HEK293T (cell line): ENCODE measurements at regions not wholly inside any gene's neighbourhood (a gene's known extent, or its start where the extent isn't known, plus 50 kb on each side); places are given as distances from the start of the nearest gene placed in this dataset.

Experiments used
- CTCF ChIA-PET: fragments of 350-600 bp; formaldehyde crosslinking; extraction: SDS; loops from one replicate; lab custom pipeline; 2021; ENCODE audit warnings: antibody characterized with exemption, inconsistent platforms; lab: Yijun Ruan, JAX
- POLR2A ChIA-PET: fragments of 350-600 bp; formaldehyde crosslinking; extraction: SDS; loops from one replicate; lab custom pipeline; 2020; ENCODE audit warnings: antibody characterized with exemption, inconsistent platforms; lab: Yijun Ruan, JAX
- DNase-seq: peaks from one replicate; pipeline ENCODE4 v3.0.0; 2012; ENCODE audit warnings: mixed read lengths; ENCODE audit errors: extremely low spot score
- ARNT ChIP-seq: fragments of 450-650 bp; IDR thresholded peaks from 2 replicates; pipeline ENCODE4 v1.6.1; 2017; ENCODE audit warnings: mild to moderate bottlenecking
- BHLHE40 ChIP-seq: fragments of 450-650 bp; IDR thresholded peaks from 2 replicates; pipeline ENCODE4 v1.6.1; 2016; ENCODE audit warnings: mild to moderate bottlenecking, moderate library complexity, borderline replicate concordance
- CTBP1 ChIP-seq: fragments of 450-650 bp; IDR thresholded peaks from 2 replicates; pipeline ENCODE4 v1.6.1; 2016; ENCODE audit warnings: borderline replicate concordance
- ELF4 ChIP-seq: fragments of 450-650 bp; IDR thresholded peaks from 2 replicates; pipeline ENCODE4 v1.6.1; 2017; ENCODE audit warnings: antibody characterized with exemption
- FOXA1 ChIP-seq: fragments of 450-650 bp; IDR thresholded peaks from 2 replicates; pipeline ENCODE4 v1.6.1; 2016; ENCODE audit warnings: mild to moderate bottlenecking
- FOXK2 ChIP-seq: fragments of 450-650 bp; IDR thresholded peaks from 2 replicates; pipeline ENCODE4 v1.6.1; 2016; ENCODE audit warnings: mild to moderate bottlenecking
- FOXM1 ChIP-seq: fragments of 450-650 bp; IDR thresholded peaks from 2 replicates; pipeline ENCODE4 v1.6.1; 2017; ENCODE audit warnings: mild to moderate bottlenecking, borderline replicate concordance
- HDGF ChIP-seq: fragments of 450-650 bp; IDR thresholded peaks from 2 replicates; pipeline ENCODE4 v1.6.1; 2017; ENCODE audit warnings: antibody characterized with exemption, borderline replicate concordance
- L3MBTL2 ChIP-seq: fragments of 450-650 bp; conservative IDR thresholded peaks from 2 replicates; pipeline ENCODE4 v1.6.1; 2016; ENCODE audit warnings: mild to moderate bottlenecking
- LEF1 ChIP-seq: fragments of 450-650 bp; IDR thresholded peaks from 2 replicates; pipeline ENCODE4 v1.6.1; 2017; ENCODE audit warnings: mild to moderate bottlenecking, borderline replicate concordance
- NFRKB ChIP-seq: fragments of 450-650 bp; IDR thresholded peaks from 2 replicates; pipeline ENCODE4 v1.6.1; 2016; ENCODE audit warnings: mild to moderate bottlenecking, moderate library complexity
- SP1 ChIP-seq: fragments of 450-650 bp; IDR thresholded peaks from 2 replicates; pipeline ENCODE4 v1.6.1; 2017
- SUZ12 ChIP-seq: fragments of 450-650 bp; IDR thresholded peaks from 2 replicates; pipeline ENCODE4 v1.6.1; 2016; ENCODE audit warnings: mild to moderate bottlenecking
- TARDBP ChIP-seq: fragments of 450-650 bp; IDR thresholded peaks from 2 replicates; pipeline ENCODE4 v1.6.1; 2016
- ZNF384 ChIP-seq: fragments of 450-650 bp; IDR thresholded peaks from 2 replicates; pipeline ENCODE4 v1.6.1; 2016
- TF ChIP-seq, protein P1 (sequence below): fragments of 450-650 bp; IDR thresholded peaks from 2 replicates; pipeline ENCODE4 v1.6.1; 2016

DNA sequence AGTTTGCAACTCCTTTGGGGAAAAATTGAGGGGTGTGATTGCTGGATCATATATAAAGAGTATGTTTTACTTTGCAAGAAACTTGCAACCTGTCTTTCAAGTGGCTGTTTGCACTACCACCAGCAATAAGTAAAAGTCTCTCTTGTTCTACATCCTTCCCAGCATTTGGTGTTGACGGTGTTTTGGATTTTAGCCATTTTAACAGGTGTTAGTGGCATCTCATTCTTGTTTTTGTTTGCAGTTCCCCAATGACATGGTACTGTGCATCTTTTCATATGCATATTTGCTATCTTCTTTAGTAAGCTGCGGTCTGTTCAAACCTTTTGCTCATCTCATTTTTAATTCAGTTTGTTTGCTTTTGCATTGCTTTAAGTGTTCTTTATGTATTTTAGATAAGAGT, 535.5 kb downstream of the LRRIQ3 start:
- no peak for TF ChIP-seq ELF4
- no peak for TF ChIP-seq ZNF384
- TF ChIP-seq ARNT: no peak
- TF ChIP-seq FOXA1: no peak
- TF ChIP-seq FOXM1: no peak
- no peak for TF ChIP-seq SP1
- no peak for TF ChIP-seq CTBP1
- TF ChIP-seq LEF1: no peak
- TF ChIP-seq NFRKB: no peak
- TF ChIP-seq TARDBP: no peak
- no peak for DNase-seq
- POLR2A ChIA-PET: no interaction called here
- CTCF ChIA-PET: no interaction called here

DNA sequence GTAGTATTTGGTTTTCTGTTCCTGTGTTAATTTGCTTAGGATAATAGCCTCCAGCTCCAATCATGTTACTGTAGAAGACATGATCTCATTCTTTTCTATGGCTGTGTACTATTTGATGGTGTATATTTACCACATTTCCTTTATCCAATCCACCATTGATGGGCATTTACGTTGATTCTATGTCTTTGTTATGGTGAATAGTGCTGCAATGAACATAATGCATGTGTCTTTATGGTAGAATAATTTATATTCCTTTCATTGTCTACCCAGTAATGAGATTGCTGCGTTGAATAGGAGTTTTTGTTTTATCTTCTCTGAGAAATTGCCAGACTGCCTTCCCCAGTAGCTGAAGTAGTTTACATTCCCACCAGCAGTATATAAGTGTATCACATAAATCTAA, 538.8 kb downstream of the LRRIQ3 start:
- TF ChIP-seq HDGF: no peak
- no peak for TF ChIP-seq SP1
- TF ChIP-seq, protein P1, sequence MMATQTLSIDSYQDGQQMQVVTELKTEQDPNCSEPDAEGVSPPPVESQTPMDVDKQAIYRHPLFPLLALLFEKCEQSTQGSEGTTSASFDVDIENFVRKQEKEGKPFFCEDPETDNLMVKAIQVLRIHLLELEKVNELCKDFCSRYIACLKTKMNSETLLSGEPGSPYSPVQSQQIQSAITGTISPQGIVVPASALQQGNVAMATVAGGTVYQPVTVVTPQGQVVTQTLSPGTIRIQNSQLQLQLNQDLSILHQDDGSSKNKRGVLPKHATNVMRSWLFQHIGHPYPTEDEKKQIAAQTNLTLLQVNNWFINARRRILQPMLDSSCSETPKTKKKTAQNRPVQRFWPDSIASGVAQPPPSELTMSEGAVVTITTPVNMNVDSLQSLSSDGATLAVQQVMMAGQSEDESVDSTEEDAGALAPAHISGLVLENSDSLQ: no peak
- no peak for TF ChIP-seq SUZ12
- TF ChIP-seq LEF1: no peak
- no peak for TF ChIP-seq ELF4
- TF ChIP-seq BHLHE40: no peak
- ChIA-PET POLR2A (no interaction called here), CTCF (no interaction called here)
- no peak for DNase-seq

DNA sequence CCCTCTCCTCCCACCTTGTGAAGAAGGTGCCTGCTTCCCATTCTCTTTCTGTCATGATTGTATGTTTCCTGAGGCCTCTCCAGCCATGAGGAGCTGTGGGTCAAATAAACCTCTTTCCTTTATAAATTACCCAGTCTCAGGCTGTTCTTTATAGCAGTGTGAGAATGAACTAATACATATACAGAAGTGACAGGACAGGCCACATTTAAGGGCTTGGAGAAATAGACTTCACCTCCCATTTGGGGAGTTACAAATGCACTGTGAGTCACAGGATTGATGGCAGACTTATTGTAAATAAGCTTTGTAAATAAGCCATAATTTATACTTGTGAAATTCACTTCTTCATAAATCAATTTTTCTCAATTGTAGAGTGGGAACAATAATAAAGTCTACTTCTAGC, 543.3 kb downstream of the LRRIQ3 start:
- TF ChIP-seq TARDBP (no peak), CTBP1 (no peak), HDGF (no peak)
- POLR2A ChIA-PET: no interaction called here
- DNase-seq: no peak
- CTCF ChIA-PET: no interaction called here

DNA sequence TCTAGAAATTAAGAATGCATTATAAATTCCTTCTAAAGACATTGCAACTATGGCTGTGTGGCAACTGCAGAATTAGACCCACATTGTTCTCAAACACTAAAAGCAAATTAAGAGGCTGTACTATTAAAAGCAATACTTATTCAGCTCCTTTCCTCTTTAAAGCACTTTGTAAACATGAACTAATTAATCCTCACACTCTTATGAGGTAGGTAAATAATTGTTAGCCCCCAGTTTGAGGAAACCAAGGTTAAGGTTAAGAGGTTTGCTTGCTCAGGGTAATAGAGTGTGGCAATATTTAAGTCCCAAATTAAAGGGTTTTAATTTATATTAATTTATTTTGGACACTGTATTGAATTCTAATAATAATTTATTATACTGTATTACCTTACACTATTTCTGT, 553.8 kb downstream of the LRRIQ3 start:
- no peak for DNase-seq
- ChIA-PET CTCF (no interaction called here), POLR2A (no interaction called here)
- no peak for TF ChIP-seq FOXK2
- TF ChIP-seq SP1: no peak
- no peak for TF ChIP-seq SUZ12
- TF ChIP-seq FOXM1: no peak
- TF ChIP-seq FOXA1: no peak

DNA sequence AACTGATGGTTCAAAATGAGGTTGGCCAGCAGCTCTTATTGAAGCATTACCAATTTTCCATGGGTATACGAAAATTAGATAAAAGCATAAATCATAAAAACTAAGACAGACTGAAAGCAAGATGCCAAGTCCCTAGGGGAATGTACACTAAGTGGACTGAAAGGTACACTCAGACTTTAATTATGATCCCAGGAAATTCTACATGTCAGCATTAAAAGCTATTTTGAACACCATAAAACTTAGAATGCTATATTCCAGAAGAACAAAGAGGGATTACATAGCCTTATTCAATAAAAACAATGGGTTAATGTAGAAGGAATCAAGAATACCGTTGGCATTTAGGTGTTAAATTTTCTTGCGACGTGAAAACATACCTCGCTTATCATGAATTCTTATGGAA, 558.5 kb downstream of the LRRIQ3 start:
- ChIA-PET CTCF (no interaction called here), POLR2A (no interaction called here)
- TF ChIP-seq SP1 (no peak), BHLHE40 (no peak), ARNT (no peak), LEF1 (no peak), ELF4 (no peak), FOXK2 (no peak)

DNA sequence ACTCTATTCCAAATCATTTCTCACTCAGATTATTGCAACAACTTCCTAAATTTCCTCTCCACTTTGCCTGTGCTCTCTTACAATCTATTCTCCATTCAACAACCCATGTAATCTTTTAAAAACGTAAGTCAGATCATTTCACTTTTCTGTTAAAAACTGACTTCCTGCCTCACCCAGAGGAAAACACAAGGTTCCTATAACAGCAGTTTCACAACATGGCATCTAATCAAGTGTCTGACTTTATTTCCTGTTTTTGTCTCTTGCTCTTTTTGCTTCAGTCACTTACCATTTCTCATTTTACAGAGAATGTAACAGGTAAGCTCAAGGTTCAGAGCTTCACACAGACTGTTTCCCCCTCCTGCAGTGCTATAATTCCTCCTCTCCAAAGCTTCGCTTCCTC, 560.7 kb downstream of the LRRIQ3 start:
- no peak for TF ChIP-seq LEF1
- TF ChIP-seq SP1: no peak
- no peak for TF ChIP-seq CTBP1
- TF ChIP-seq ELF4: no peak
- CTCF ChIA-PET: interaction anchor here (0.7 kb wide), 1 partner anchor 363 kb away, joined by 9 read pairs; no protein-coding TSS in a partner anchor
- POLR2A ChIA-PET: no interaction called here
- DNase-seq: no peak

More for the DNA sequence above, 558.5 kb downstream of the LRRIQ3 start:
- DNase-seq: no peak

DNA sequence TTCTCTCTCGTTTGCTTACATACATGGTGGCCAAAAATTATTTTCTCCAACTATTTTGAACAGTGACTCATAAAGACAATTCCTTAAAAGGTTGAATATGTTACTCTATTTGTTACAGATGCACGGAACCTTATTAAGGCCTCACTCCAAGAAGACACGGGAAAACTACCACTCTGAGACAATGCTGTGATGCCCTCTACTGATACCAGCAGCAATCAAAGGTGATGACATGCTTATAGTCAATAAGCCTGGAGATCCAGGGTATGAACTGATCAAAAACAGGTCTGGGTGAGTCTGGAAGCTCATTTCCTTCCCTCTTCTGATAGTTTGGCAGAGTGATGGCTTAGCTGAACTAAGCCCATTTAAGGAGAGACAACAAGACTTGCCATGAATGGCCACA, 563.0 kb downstream of the LRRIQ3 start:
- CTCF ChIA-PET: no interaction called here
- TF ChIP-seq L3MBTL2: no peak
- no peak for TF ChIP-seq SP1
- no peak for TF ChIP-seq NFRKB
- TF ChIP-seq FOXK2: no peak
- TF ChIP-seq LEF1: no peak
- no peak for TF ChIP-seq SUZ12
- TF ChIP-seq BHLHE40: no peak
- no peak for TF ChIP-seq ELF4
- no peak for TF ChIP-seq ZNF384
- POLR2A ChIA-PET: no interaction called here
- no peak for DNase-seq

DNA sequence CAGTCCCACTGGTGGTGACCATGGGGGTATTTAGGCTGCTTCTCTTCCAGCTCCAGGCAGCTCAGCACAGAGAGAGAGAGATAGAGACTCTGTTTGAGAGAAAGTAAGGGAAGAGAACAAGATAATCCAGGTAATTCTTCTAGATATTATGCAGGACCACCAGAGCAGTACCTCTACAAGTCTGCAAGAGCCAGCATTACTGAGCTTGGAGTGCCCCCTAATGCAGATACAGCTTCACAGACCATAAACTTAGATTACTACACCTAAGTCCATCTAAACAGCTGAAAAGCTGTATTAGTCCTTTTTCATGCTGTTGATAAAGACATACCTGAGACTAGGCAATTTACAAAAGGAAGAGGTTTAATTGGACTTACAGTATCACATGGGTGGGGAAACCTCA, 570.3 kb downstream of the LRRIQ3 start:
- ChIA-PET CTCF (no interaction called here), POLR2A (no interaction called here)
- no peak for DNase-seq
- TF ChIP-seq ARNT: no peak
- TF ChIP-seq ELF4: no peak
- TF ChIP-seq, protein P1: no peak
- no peak for TF ChIP-seq FOXM1
- no peak for TF ChIP-seq ZNF384
- no peak for TF ChIP-seq SUZ12
- no peak for TF ChIP-seq FOXA1
- no peak for TF ChIP-seq NFRKB
- no peak for TF ChIP-seq LEF1
- no peak for TF ChIP-seq SP1
- no peak for TF ChIP-seq FOXK2
- TF ChIP-seq TARDBP: no peak
- TF ChIP-seq BHLHE40: no peak
- TF ChIP-seq L3MBTL2: no peak
